HepG2 (cell line): ENCODE measurements at regions not wholly inside any gene's neighbourhood (a gene's known extent, or its start where the extent isn't known, plus 50 kb on each side); places are given as distances from the start of the nearest gene placed in this dataset.

Source experiments
- ERF ChIP-seq: IDR thresholded peaks from 2 replicates; pipeline ENCODE4 v1.6.1; 2018; ENCODE audit warnings: missing biosample characterization, missing genetic modification reagents
- GFI1 ChIP-seq: sonication (generic); formaldehyde crosslinking; IDR thresholded peaks from 2 replicates; pipeline ENCODE4 v1.5.0; 2020; ENCODE audit warnings: missing genetic modification reagents, mild to moderate bottlenecking, borderline replicate concordance
- HOMEZ ChIP-seq: IDR thresholded peaks from 2 replicates; pipeline ENCODE4 v1.6.1; 2016; ENCODE audit warnings: low read depth
- LCORL ChIP-seq, 2 experiments: fragments of 450-650 bp in 1 of 2; sonication (generic) in 1 of 2; formaldehyde crosslinking in 1 of 2; IDR thresholded peaks; 2 replicates each; pipeline versions ENCODE4 v1.5.0 to v1.6.1; 2017 to 2020; ENCODE audit warnings: antibody characterized with exemption in 1 of 2, missing genetic modification reagents in 1 of 2
- SETDB1 ChIP-seq: sonication (generic); formaldehyde crosslinking; IDR thresholded peaks from 2 replicates; pipeline ENCODE4 v1.5.1; 2020; ENCODE audit warnings: missing genetic modification reagents, mild to moderate bottlenecking, borderline replicate concordance
- SOX13 ChIP-seq, 3 experiments: fragments of 450-650 bp in 1 of 3; sonication (generic) in 1 of 3; formaldehyde crosslinking in 1 of 3; IDR thresholded peaks in 2 of 3; conservative IDR thresholded peaks in 1 of 3; 2 replicates each; pipeline versions ENCODE4 v1.5.0 to v1.6.1; 2016 to 2020; ENCODE audit warnings: antibody characterized with exemption in 1 of 3, mild to moderate bottlenecking in 1 of 3, missing compliant biosample characterization in 1 of 3, missing genetic modification reagents in 1 of 3, moderate library complexity in 1 of 3
- ZBTB39 ChIP-seq: sonication (generic); formaldehyde crosslinking; IDR thresholded peaks from 2 replicates; pipeline ENCODE4 v1.5.0; 2020; ENCODE audit warnings: missing genetic modification reagents
- ZNF644 ChIP-seq: IDR thresholded peaks from 2 replicates; pipeline ENCODE4 v1.6.1; 2016; ENCODE audit warnings: low read depth
- ZSCAN5A ChIP-seq: sonication (generic); formaldehyde crosslinking; IDR thresholded peaks from 2 replicates; pipeline ENCODE4 v1.8.0; 2022; ENCODE audit warnings: mild to moderate bottlenecking, missing genetic modification reagents, borderline replicate concordance

DNA sequence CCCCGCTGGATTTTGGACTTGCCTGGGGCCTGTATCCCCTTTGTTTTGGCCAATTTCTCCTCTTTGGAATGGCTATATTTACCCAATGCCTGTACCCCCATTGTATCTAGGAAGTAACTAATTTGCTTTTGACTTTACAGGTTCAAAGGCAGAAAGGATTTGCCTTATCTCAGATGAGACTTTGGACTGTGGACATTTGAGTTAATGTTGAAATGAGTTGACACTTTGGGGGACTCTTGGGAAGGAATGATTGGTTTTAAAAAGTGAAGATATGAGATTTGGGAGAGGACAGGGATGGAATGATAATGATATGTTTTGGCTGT is 1220.3 kb upstream of the CITED2 start (continued):
- TF ChIP-seq HOMEZ (peak; percentile 70; the same call in 1 of the 2 replicates), ZBTB39 (CRISPR knock-in tag) (no peak), GFI1 (CRISPR knock-in tag) (0 out of 2 replicates have a peak, but pooled peaks have one; percentile 53), ZNF644 (0 out of 2 replicates have a peak, but pooled peaks have one; percentile 31), SOX13 (IDR thresholded peaks at IDR 0.05) (no peak), SOX13 (CRISPR knock-in tag; conservative IDR thresholded peaks at IDR 0.05 in 1 of 2, IDR thresholded peaks at IDR 0.05 in 1 of 2) (peak in 1 of 2 experiments; percentile 57; a peak in 1 of 4 replicates), ZSCAN5A (peak; percentile 75; the same call in 1 of the 2 replicates), ERF (CRISPR knock-in tag) (no peak), SETDB1 (CRISPR knock-in tag) (0 out of 2 replicates have a peak, but pooled peaks have one; percentile 54), LCORL (IDR thresholded peaks at IDR 0.05) (no peak), LCORL (CRISPR knock-in tag; IDR thresholded peaks at IDR 0.05) (peak; percentile 72; the same call in 1 of the 2 replicates)
